ENCODE measurements at regions not wholly inside any gene's neighbourhood (a gene's known extent, or its start where the extent isn't known, plus 50 kb on each side); places are given as distances from the start of the nearest gene placed in this dataset.

GRCh38 chr1:173414136-173414535 lies 63.0 kb upstream of the PRDX6 start (continued):
- TF ChIP-seq ZNF76 (CRISPR knock-in tag; IDR thresholded peaks at IDR 0.05; ENCODE audit: borderline replicate concordance) (no peak), HMGN3 (IDR thresholded peaks at IDR 0.05; ENCODE audit: borderline replicate concordance, extremely low read depth, insufficient read length, low read depth, low read length) (no peak), NR2C2 (CRISPR knock-in tag; IDR thresholded peaks at IDR 0.05) (no peak), NR2C2 (tag; IDR thresholded peaks at IDR 0.05) (peak; percentile 46; the same call in 1 of the 2 replicates), CBFA2T3 (IDR thresholded peaks at IDR 0.05) (no peak), ELF4 (CRISPR knock-in tag; IDR thresholded peaks at IDR 0.05) (no peak), ATF1 (CRISPR knock-in tag; IDR thresholded peaks at IDR 0.05) (no peak), ATF1 (tag; IDR thresholded peaks at IDR 0.05) (0 out of 2 replicates have a peak, but pooled peaks have one; percentile 16), ZNF766 (CRISPR knock-in tag; conservative IDR thresholded peaks at IDR 0.05) (0 out of 2 replicates have a peak, but pooled peaks have one; percentile 48), DEAF1 (CRISPR knock-in tag; IDR thresholded peaks at IDR 0.05) (no peak), POLR3G (IDR thresholded peaks at IDR 0.05; ENCODE audit: extremely low read depth, insufficient read length, insufficient replicate concordance) (no peak), ZFP91 (CRISPR knock-in tag; IDR thresholded peaks at IDR 0.05) (no peak), ZNF384 (IDR thresholded peaks at IDR 0.05; ENCODE audit: low read depth, low read length) (no peak), SIN3A (IDR thresholded peaks at IDR 0.05; ENCODE audit: borderline replicate concordance in 2 of 2, control insufficient read depth in 1 of 2, low read depth in 2 of 2, low read length in 2 of 2) (no peak), CEBPG (CRISPR knock-in tag; IDR thresholded peaks at IDR 0.05) (no peak), CEBPG (tag; conservative IDR thresholded peaks at IDR 0.05 in 1 of 2, IDR thresholded peaks at IDR 0.05 in 1 of 2) (no peak), ESRRA (IDR thresholded peaks at IDR 0.05; ENCODE audit: borderline replicate concordance, low read depth) (0 out of 2 replicates have a peak, but pooled peaks have one; percentile 25), DPF2 (IDR thresholded peaks at IDR 0.05) (peak; percentile 23; the same call in 1 of the 2 replicates), GTF2F1 (IDR thresholded peaks at IDR 0.05; ENCODE audit: low read depth, low read length) (no peak), STAT5B (CRISPR knock-in tag; IDR thresholded peaks at IDR 0.05) (no peak), CBFB (CRISPR knock-in tag; IDR thresholded peaks at IDR 0.05) (no peak), SRF (CRISPR knock-in tag; IDR thresholded peaks at IDR 0.05) (peak in 1 of 2 experiments; percentile 30; a peak in 1 of 4 replicates), FOSL1 (tag; conservative IDR thresholded peaks at IDR 0.05) (no peak), SOX6 (IDR thresholded peaks at IDR 0.05) (no peak), ATF3 (IDR thresholded peaks at IDR 0.05) (peak; percentile 53; the same call in 1 of the 2 replicates), ATF3 (CRISPR knock-in tag; conservative IDR thresholded peaks at IDR 0.05) (no peak), TRIM28 (IDR thresholded peaks at IDR 0.05) (no peak), STAT5A (IDR thresholded peaks at IDR 0.05; ENCODE audit: borderline replicate concordance, low read length) (no peak)
